ENCODE measurements at regions not wholly inside any gene's neighbourhood (a gene's known extent, or its start where the extent isn't known, plus 50 kb on each side); places are given as distances from the start of the nearest gene placed in this dataset.

DNA sequence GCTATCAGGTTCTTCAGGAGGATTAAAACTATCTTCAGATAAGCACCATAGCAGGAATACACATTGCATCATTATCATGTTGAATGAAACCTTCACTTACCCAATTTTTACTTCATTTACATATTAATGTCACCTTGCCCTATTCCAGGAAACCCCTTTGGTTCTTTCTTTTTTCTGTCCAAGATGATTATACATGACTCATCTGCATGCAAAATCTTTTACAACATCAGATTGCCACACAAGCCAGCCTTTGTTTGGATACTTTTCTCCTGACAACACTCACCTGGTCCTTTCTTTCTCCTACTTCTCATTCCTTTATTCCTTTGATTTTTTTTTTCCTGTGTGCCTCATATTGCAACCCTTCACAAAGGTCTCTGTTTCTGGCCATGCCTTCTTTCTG lies 200.5 kb upstream of the POU3F2 start:
- H3K4me1 ChIP-seq (ENCODE audit: control insufficient read depth, low read length) = no peaks in the 10 kb centered on the region
- no peak for TF ChIP-seq EZH2phosphoT487 (IDR thresholded peaks at IDR 0.05; ENCODE audit: borderline replicate concordance, low read length)
- no peak for TF ChIP-seq CTCF (IDR thresholded peaks at IDR 0.05; ENCODE audit: low read depth, low read length, poor library complexity, severe bottlenecking)
- H3K9me2 ChIP-seq (replicated peaks; ENCODE audit: control insufficient read depth, low read length) = no peaks in the 10 kb centered on the region

GRCh38 chr6:98634569-98634968 lies 199.8 kb upstream of the POU3F2 start:
- H3K4me2 ChIP-seq (ENCODE audit: low read length) = no peak overlapping the region
- no peak overlapping the region for H3K27ac ChIP-seq (ENCODE audit: low read depth, low read length)
- H3K9me3 ChIP-seq (ENCODE audit: control insufficient read depth, insufficient read depth, low read length) = no peaks in the 10 kb centered on the region
- H3F3A ChIP-seq (ENCODE audit: control insufficient read depth, insufficient read depth) = no peaks in the 10 kb centered on the region
- no peaks in the 10 kb centered on the region for H3K27me3 ChIP-seq (ENCODE audit: control insufficient read depth, low read length)
- H3K9me2 ChIP-seq (replicated peaks; ENCODE audit: control insufficient read depth, low read length) = no peaks in the 10 kb centered on the region
- H3K36me3 ChIP-seq (ENCODE audit: control insufficient read depth, low read length) = no peaks in the 10 kb centered on the region
- H4K20me1 ChIP-seq (ENCODE audit: control insufficient read depth, insufficient read depth, low read depth, low read length) = no peaks in the 10 kb centered on the region
- TF ChIP-seq CTCF (IDR thresholded peaks at IDR 0.05; ENCODE audit: low read depth, low read length, poor library complexity, severe bottlenecking) = no peak
- H3K4me1 ChIP-seq (ENCODE audit: control insufficient read depth, low read length) = no peaks in the 10 kb centered on the region
- no peaks in the 10 kb centered on the region for H3K79me2 ChIP-seq (ENCODE audit: control insufficient read depth, low read length)
- H3K4me3 ChIP-seq (ENCODE audit: low read length) = no peak overlapping the region

More for the DNA sequence above, 200.5 kb upstream of the POU3F2 start:
- H3K36me3 ChIP-seq (ENCODE audit: control insufficient read depth, low read length) = no peaks in the 10 kb centered on the region
- H3K27ac ChIP-seq (ENCODE audit: low read depth, low read length) = no peak overlapping the region
- no peaks in the 10 kb centered on the region for H4K20me1 ChIP-seq (ENCODE audit: control insufficient read depth, insufficient read depth, low read depth, low read length)
- no peaks in the 10 kb centered on the region for H3K79me2 ChIP-seq (ENCODE audit: control insufficient read depth, low read length)
- H3K4me2 ChIP-seq (ENCODE audit: low read length) = no peak overlapping the region
- no peaks in the 10 kb centered on the region for H3F3A ChIP-seq (ENCODE audit: control insufficient read depth, insufficient read depth)
- no peaks in the 10 kb centered on the region for H3K27me3 ChIP-seq (ENCODE audit: control insufficient read depth, low read length)
- H3K9me3 ChIP-seq (ENCODE audit: control insufficient read depth, insufficient read depth, low read length) = no peaks in the 10 kb centered on the region
- H3K4me3 ChIP-seq (ENCODE audit: low read length) = no peak overlapping the region

DNA sequence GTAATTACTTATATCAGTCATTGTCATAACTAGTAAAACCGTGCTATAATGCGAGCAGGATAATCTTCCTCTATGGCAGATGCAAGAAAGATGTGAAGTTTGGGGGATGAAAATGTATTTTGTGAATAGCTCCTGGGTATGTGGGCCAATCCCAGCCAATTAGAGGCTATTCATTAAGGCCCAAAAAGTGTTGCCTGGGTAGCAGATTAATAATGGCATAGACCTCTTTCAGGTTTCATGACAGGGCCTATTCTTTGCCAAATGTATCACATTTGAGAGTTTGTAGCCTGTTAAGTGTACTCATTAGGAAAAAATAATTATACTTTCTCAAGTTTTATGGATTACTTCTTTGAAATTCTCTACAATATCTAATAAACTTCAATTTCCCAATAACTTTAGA lies 199.2 kb upstream of the POU3F2 start:
- TF ChIP-seq EZH2phosphoT487 (IDR thresholded peaks at IDR 0.05; ENCODE audit: borderline replicate concordance, low read length) (no peak), CTCF (IDR thresholded peaks at IDR 0.05; ENCODE audit: low read depth, low read length, poor library complexity, severe bottlenecking) (no peak)
- no peaks in the 10 kb centered on the region for H3K9me3 ChIP-seq (ENCODE audit: control insufficient read depth, insufficient read depth, low read length)
- no peaks in the 10 kb centered on the region for H3K27me3 ChIP-seq (ENCODE audit: control insufficient read depth, low read length)
- no peaks in the 10 kb centered on the region for H3K4me1 ChIP-seq (ENCODE audit: control insufficient read depth, low read length)
- H4K20me1 ChIP-seq (ENCODE audit: control insufficient read depth, insufficient read depth, low read depth, low read length) = no peaks in the 10 kb centered on the region
- no peak overlapping the region for H3K27ac ChIP-seq (ENCODE audit: low read depth, low read length)
- H3K4me3 ChIP-seq (ENCODE audit: low read length) = no peak overlapping the region
- H3K79me2 ChIP-seq (ENCODE audit: control insufficient read depth, low read length) = no peaks in the 10 kb centered on the region
- H3K4me2 ChIP-seq (ENCODE audit: low read length) = no peak overlapping the region
- no peaks in the 10 kb centered on the region for H3K36me3 ChIP-seq (ENCODE audit: control insufficient read depth, low read length)
- no peaks in the 10 kb centered on the region for H3F3A ChIP-seq (ENCODE audit: control insufficient read depth, insufficient read depth)
- H3K9me2 ChIP-seq (replicated peaks; ENCODE audit: control insufficient read depth, low read length) = no peaks in the 10 kb centered on the region

DNA sequence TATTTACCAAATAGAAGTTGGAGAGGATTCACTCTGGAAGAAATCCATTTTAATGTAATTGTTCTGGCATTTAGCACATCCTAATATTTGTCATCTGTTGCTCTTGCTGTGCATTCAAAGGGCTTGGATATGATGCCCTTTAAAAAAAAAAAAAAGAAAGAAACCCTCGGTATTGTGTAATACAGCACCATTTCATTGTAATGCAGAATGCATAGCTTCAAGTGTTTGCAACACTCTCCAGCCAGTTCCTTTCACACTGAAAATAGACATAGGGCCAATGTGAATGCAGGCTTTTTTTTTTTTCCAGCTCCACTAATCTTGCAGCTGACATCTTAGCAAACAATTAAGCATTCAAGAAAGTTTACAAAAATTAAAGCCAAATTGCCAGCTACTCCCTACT lies 197.4 kb upstream of the POU3F2 start:
- no peaks in the 10 kb centered on the region for H3K9me2 ChIP-seq (replicated peaks; ENCODE audit: control insufficient read depth, low read length)
- H3F3A ChIP-seq (ENCODE audit: control insufficient read depth, insufficient read depth) = no peaks in the 10 kb centered on the region
- TF ChIP-seq EZH2phosphoT487 (IDR thresholded peaks at IDR 0.05; ENCODE audit: borderline replicate concordance, low read length) = no peak
- no peak for TF ChIP-seq CTCF (IDR thresholded peaks at IDR 0.05; ENCODE audit: low read depth, low read length, poor library complexity, severe bottlenecking)
- no peaks in the 10 kb centered on the region for H3K9me3 ChIP-seq (ENCODE audit: control insufficient read depth, insufficient read depth, low read length)
- H3K27ac ChIP-seq (ENCODE audit: low read depth, low read length) = no peak overlapping the region
- H4K20me1 ChIP-seq (ENCODE audit: control insufficient read depth, insufficient read depth, low read depth, low read length) = no peaks in the 10 kb centered on the region
- no peak overlapping the region for H3K4me2 ChIP-seq (ENCODE audit: low read length)
- H3K4me3 ChIP-seq (ENCODE audit: low read length) = no peak overlapping the region
- H3K79me2 ChIP-seq (ENCODE audit: control insufficient read depth, low read length) = no peaks in the 10 kb centered on the region
- no peaks in the 10 kb centered on the region for H3K36me3 ChIP-seq (ENCODE audit: control insufficient read depth, low read length)
- no peaks in the 10 kb centered on the region for H3K27me3 ChIP-seq (ENCODE audit: control insufficient read depth, low read length)
- no peaks in the 10 kb centered on the region for H3K4me1 ChIP-seq (ENCODE audit: control insufficient read depth, low read length)
